ENCODE measurements at regions not wholly inside any gene's neighbourhood (a gene's known extent, or its start where the extent isn't known, plus 50 kb on each side); places are given as distances from the start of the nearest gene placed in this dataset.

DNA sequence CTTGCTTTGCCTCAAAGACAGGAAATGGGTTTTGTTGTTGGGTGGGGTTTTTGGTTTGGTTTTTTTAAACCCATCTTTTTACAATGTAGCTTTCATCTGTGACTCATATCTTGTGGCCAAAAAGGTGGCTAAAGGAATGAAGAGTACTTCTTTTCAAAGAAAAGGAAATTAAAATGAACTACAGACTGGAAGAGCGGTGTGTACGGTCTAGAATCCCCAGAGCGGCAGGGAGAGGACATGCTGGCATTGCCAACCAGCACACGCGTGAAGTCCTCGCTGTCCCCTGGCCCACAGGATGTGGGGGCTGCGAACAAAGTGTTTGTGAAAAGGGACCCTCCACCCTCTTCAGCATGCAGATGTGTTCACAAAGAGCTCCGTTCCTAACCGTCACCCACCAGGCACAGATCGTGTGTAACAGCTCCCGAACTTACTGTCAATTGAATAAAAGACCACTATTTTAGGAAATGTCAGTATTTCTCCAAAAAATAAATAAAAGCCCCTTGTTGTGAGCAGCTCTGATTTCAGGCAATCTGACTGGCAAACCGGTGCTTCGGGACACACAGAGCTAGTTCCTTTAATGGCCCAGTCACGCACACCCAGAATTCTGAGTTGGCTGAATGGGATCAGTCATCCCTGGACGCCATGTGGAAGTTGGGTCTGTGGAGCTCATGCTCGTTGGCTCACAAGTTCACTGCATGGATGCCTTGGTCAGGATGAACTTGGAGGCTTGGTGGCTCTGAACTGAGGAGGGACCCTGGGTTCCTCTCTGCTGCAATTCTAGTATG lies 602.9 kb downstream of the NPHP4 start:
- Histone ChIP-seq H3K9me3 (ENCODE audit: control insufficient read depth in 4 of 4, low read length in 3 of 4) (no peaks in the 10 kb centered on the region), H3K27me3 (ENCODE audit: control insufficient read depth in 4 of 4, insufficient read depth in 4 of 4, low read length in 3 of 4) (no peaks in the 10 kb centered on the region), H3K4me1 (ENCODE audit: control insufficient read depth in 4 of 4, insufficient read depth in 4 of 4, low read length in 3 of 4) (no peaks in the 10 kb centered on the region), H3K36me3 (ENCODE audit: control insufficient read depth in 4 of 4, insufficient read depth in 3 of 4, low read depth in 1 of 4, low read length in 3 of 4) (no peaks in the 10 kb centered on the region), H3K4me3 (ENCODE audit: low read depth in 1 of 3, low read length in 3 of 3) (no peak overlapping the region), H3K27ac (ENCODE audit: low read depth in 1 of 2, low read length in 2 of 2) (no peak overlapping the region), H3K9ac (ENCODE audit: low read depth in 1 of 2, low read length in 2 of 2) (no peak overlapping the region)
- DNase-seq (ENCODE audit: low spot score): no peak
- 86% methylated on average over 16 of the region's 16 CpGs for WGBS
- no peak for TF ChIP-seq TAF1 (conservative IDR thresholded peaks at IDR 0.05)

DNA sequence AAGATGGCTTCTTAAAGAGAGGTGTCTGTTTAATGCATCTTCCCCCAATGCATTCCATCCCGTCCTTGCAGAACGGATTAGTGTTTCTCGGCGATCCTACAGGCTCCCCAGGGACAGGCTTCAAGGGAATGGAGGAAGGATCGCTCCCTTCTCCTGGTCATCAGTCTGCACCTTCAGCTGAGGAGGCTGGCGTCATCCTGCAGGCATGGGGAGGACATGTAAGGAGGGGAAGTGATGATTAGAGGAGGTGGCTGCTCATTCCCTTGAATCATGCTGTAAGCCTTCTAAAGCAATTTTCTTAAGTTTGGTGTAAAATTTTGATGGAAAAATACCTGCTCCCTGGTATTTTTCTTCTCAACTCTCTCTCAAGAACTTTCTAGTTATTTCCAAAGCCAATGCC lies 603.6 kb downstream of the NPHP4 start:
- Histone ChIP-seq H3K9ac (ENCODE audit: low read depth in 1 of 2, low read length in 2 of 2) (no peak overlapping the region), H3K4me1 (ENCODE audit: control insufficient read depth in 4 of 4, insufficient read depth in 4 of 4, low read length in 3 of 4) (no peaks in the 10 kb centered on the region), H3K36me3 (ENCODE audit: control insufficient read depth in 4 of 4, insufficient read depth in 3 of 4, low read depth in 1 of 4, low read length in 3 of 4) (no peaks in the 10 kb centered on the region), H3K27me3 (ENCODE audit: control insufficient read depth in 4 of 4, insufficient read depth in 4 of 4, low read length in 3 of 4) (no peaks in the 10 kb centered on the region), H3K9me3 (ENCODE audit: control insufficient read depth in 4 of 4, low read length in 3 of 4) (no peaks in the 10 kb centered on the region), H3K27ac (ENCODE audit: low read depth in 1 of 2, low read length in 2 of 2) (no peak overlapping the region), H3K4me3 (ENCODE audit: low read depth in 1 of 3, low read length in 3 of 3) (no peak overlapping the region)
- WGBS: 72% methylated on average over 6 of the region's 6 CpGs
- no peak for TF ChIP-seq JUND (IDR thresholded peaks at IDR 0.05)
- no peak for TF ChIP-seq SP1 (IDR thresholded peaks at IDR 0.05)
- TF ChIP-seq, protein P1, sequence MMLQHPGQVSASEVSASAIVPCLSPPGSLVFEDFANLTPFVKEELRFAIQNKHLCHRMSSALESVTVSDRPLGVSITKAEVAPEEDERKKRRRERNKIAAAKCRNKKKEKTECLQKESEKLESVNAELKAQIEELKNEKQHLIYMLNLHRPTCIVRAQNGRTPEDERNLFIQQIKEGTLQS (IDR thresholded peaks at IDR 0.05): no peak
- no peak for TF ChIP-seq NR2F2 (IDR thresholded peaks at IDR 0.05)
- no peak for DNase-seq (ENCODE audit: low spot score)

DNA sequence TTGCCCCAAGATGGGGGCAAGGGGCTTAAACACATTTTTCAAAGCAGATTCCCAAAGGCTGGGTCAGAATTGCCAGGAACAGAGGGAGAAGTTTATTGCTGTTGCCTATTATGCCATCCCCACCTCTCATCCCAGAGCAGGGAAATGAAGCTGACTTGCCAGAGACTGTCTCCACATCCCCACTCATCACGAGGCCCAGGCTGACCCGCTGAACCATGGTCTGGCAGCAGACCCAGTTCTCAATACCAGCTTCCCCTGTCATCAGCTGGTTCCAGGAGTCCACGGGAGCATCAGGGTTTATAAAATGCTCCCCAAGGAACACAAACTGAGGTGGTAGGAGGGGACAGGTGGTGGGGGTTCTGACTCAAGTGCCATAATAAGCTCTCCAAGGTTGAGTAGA lies 605.9 kb downstream of the NPHP4 start:
- TF ChIP-seq, protein P2, sequence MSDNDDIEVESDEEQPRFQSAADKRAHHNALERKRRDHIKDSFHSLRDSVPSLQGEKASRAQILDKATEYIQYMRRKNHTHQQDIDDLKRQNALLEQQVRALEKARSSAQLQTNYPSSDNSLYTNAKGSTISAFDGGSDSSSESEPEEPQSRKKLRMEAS (IDR thresholded peaks at IDR 0.05): no peak
- TF ChIP-seq HNF4G (IDR thresholded peaks at IDR 0.05): no peak
- TF ChIP-seq, protein P3, sequence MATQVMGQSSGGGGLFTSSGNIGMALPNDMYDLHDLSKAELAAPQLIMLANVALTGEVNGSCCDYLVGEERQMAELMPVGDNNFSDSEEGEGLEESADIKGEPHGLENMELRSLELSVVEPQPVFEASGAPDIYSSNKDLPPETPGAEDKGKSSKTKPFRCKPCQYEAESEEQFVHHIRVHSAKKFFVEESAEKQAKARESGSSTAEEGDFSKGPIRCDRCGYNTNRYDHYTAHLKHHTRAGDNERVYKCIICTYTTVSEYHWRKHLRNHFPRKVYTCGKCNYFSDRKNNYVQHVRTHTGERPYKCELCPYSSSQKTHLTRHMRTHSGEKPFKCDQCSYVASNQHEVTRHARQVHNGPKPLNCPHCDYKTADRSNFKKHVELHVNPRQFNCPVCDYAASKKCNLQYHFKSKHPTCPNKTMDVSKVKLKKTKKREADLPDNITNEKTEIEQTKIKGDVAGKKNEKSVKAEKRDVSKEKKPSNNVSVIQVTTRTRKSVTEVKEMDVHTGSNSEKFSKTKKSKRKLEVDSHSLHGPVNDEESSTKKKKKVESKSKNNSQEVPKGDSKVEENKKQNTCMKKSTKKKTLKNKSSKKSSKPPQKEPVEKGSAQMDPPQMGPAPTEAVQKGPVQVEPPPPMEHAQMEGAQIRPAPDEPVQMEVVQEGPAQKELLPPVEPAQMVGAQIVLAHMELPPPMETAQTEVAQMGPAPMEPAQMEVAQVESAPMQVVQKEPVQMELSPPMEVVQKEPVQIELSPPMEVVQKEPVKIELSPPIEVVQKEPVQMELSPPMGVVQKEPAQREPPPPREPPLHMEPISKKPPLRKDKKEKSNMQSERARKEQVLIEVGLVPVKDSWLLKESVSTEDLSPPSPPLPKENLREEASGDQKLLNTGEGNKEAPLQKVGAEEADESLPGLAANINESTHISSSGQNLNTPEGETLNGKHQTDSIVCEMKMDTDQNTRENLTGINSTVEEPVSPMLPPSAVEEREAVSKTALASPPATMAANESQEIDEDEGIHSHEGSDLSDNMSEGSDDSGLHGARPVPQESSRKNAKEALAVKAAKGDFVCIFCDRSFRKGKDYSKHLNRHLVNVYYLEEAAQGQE (IDR thresholded peaks at IDR 0.05): no peak
- TF ChIP-seq RAD21 (IDR thresholded peaks at IDR 0.05): no peak
- TF ChIP-seq FOXA2 (IDR thresholded peaks at IDR 0.05): no peak
- no peak for TF ChIP-seq NR2F2 (IDR thresholded peaks at IDR 0.05)
- no peak for TF ChIP-seq TAF1 (conservative IDR thresholded peaks at IDR 0.05)
- TF ChIP-seq HNF4A (conservative IDR thresholded peaks at IDR 0.05): no peak
- no peak for TF ChIP-seq JUND (IDR thresholded peaks at IDR 0.05)
- TF ChIP-seq YY1 (IDR thresholded peaks at IDR 0.05): no peak
- TF ChIP-seq SP1 (IDR thresholded peaks at IDR 0.05): no peak
- TF ChIP-seq, protein P4, sequence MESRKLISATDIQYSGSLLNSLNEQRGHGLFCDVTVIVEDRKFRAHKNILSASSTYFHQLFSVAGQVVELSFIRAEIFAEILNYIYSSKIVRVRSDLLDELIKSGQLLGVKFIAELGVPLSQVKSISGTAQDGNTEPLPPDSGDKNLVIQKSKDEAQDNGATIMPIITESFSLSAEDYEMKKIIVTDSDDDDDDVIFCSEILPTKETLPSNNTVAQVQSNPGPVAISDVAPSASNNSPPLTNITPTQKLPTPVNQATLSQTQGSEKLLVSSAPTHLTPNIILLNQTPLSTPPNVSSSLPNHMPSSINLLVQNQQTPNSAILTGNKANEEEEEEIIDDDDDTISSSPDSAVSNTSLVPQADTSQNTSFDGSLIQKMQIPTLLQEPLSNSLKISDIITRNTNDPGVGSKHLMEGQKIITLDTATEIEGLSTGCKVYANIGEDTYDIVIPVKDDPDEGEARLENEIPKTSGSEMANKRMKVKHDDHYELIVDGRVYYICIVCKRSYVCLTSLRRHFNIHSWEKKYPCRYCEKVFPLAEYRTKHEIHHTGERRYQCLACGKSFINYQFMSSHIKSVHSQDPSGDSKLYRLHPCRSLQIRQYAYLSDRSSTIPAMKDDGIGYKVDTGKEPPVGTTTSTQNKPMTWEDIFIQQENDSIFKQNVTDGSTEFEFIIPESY (IDR thresholded peaks at IDR 0.05): no peak
- no peak for TF ChIP-seq EGR1 (IDR thresholded peaks at IDR 0.05; ENCODE audit: low read depth in 2 of 2)
- TF ChIP-seq FOXA1 (IDR thresholded peaks at IDR 0.05): no peak
- no peak for TF ChIP-seq GABPA (IDR thresholded peaks at IDR 0.05 in 1 of 2, conservative IDR thresholded peaks at IDR 0.05 in 1 of 2)
- TF ChIP-seq, protein P5, sequence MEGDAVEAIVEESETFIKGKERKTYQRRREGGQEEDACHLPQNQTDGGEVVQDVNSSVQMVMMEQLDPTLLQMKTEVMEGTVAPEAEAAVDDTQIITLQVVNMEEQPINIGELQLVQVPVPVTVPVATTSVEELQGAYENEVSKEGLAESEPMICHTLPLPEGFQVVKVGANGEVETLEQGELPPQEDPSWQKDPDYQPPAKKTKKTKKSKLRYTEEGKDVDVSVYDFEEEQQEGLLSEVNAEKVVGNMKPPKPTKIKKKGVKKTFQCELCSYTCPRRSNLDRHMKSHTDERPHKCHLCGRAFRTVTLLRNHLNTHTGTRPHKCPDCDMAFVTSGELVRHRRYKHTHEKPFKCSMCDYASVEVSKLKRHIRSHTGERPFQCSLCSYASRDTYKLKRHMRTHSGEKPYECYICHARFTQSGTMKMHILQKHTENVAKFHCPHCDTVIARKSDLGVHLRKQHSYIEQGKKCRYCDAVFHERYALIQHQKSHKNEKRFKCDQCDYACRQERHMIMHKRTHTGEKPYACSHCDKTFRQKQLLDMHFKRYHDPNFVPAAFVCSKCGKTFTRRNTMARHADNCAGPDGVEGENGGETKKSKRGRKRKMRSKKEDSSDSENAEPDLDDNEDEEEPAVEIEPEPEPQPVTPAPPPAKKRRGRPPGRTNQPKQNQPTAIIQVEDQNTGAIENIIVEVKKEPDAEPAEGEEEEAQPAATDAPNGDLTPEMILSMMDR (IDR thresholded peaks at IDR 0.05; ENCODE audit: low read depth, low read length, missing input control): no peak
- no peak for TF ChIP-seq RXRA (IDR thresholded peaks at IDR 0.05)
- TF ChIP-seq, protein P1 (IDR thresholded peaks at IDR 0.05): no peak
- Histone ChIP-seq H3K4me3 (ENCODE audit: low read depth in 1 of 3, low read length in 3 of 3) (no peak overlapping the region), H3K27ac (ENCODE audit: low read depth in 1 of 2, low read length in 2 of 2) (no peak overlapping the region), H3K27me3 (ENCODE audit: control insufficient read depth in 4 of 4, insufficient read depth in 4 of 4, low read length in 3 of 4) (no peaks in the 10 kb centered on the region), H3K36me3 (ENCODE audit: control insufficient read depth in 4 of 4, insufficient read depth in 3 of 4, low read depth in 1 of 4, low read length in 3 of 4) (no peaks in the 10 kb centered on the region), H3K4me1 (ENCODE audit: control insufficient read depth in 4 of 4, insufficient read depth in 4 of 4, low read length in 3 of 4) (no peaks in the 10 kb centered on the region), H3K9ac (ENCODE audit: low read depth in 1 of 2, low read length in 2 of 2) (no peak overlapping the region), H3K9me3 (ENCODE audit: control insufficient read depth in 4 of 4, low read length in 3 of 4) (no peaks in the 10 kb centered on the region)
- 79% methylated on average over 3 of the region's 3 CpGs for WGBS
- no peak for DNase-seq (ENCODE audit: low spot score)
